CD4-positive, alpha-beta T cell (primary cell): ENCODE measurements at regions not wholly inside any gene's neighbourhood (a gene's known extent, or its start where the extent isn't known, plus 50 kb on each side); places are given as distances from the start of the nearest gene placed in this dataset.

Experiments used
- ATAC-seq: fragments of 200-7000 bp; cut with Tn5 transposase; one replicate; pipeline ENCODE4 v1.10.0; 2022; ENCODE audit warnings: mild to moderate bottlenecking; ENCODE audit not compliant: poor library complexity
- CTCF ChIA-PET: fragments of 350-600 bp; sonication (Branson Sonifier 250); formaldehyde crosslinking; loops from one replicate; lab custom pipeline; 2021; ENCODE audit warnings: antibody characterized with exemption, inconsistent platforms; lab: Charles Lee
- POLR2A ChIA-PET: fragments of 350-600 bp; sonication (Branson Sonifier 250); formaldehyde crosslinking; loops from one replicate; lab custom pipeline; 2021; ENCODE audit warnings: antibody characterized with exemption, inconsistent platforms; lab: Charles Lee
- DNase-seq, 14 experiments: peaks; one replicate each; pipeline ENCODE4 v3.0.0-alpha.2; 2013 to 2020; ENCODE audit warnings: mixed read lengths in 2 of 14
- H3K27ac ChIP-seq, 2 donors: one replicate each; pipeline versions ENCODE4 v1.5.1 to v1.7.0; 2013; ENCODE audit warnings: low read length in 2 of 2, low read depth in 1 of 2, mild to moderate bottlenecking in 1 of 2
- H3K27me3 ChIP-seq, 2 experiments: 1 replicate in 1 of 2; 2 replicates in 1 of 2; pipeline versions ENCODE4 v1.6.1 to v1.7.0; 2013; ENCODE audit warnings: low read length in 2 of 2, control low read depth in 1 of 2, mild to moderate bottlenecking in 1 of 2, moderate library complexity in 1 of 2; ENCODE audit not compliant: insufficient read depth in 2 of 2, control insufficient read depth in 1 of 2
- H3K36me3 ChIP-seq: one replicate; pipeline ENCODE4 v1.6.1; 2013; ENCODE audit warnings: low read length, control low read depth; ENCODE audit not compliant: insufficient read depth
- H3K4me1 ChIP-seq: one replicate; pipeline ENCODE4 v1.6.1; 2013; ENCODE audit warnings: low read length, control low read depth; ENCODE audit not compliant: insufficient read depth
- H3K4me3 ChIP-seq: one replicate; pipeline ENCODE4 v1.5.1; 2013; ENCODE audit warnings: mild to moderate bottlenecking, low read length, moderate library complexity
- H3K9me3 ChIP-seq, 2 experiments: 1 replicate in 1 of 2; 2 replicates in 1 of 2; pipeline versions ENCODE4 v1.6.1 to v1.7.0; 2013; ENCODE audit warnings: low read length in 2 of 2, mild to moderate bottlenecking in 2 of 2, control low read depth in 1 of 2, moderate library complexity in 1 of 2; ENCODE audit not compliant: control insufficient read depth in 1 of 2, insufficient read depth in 1 of 2
- H3K27ac Mint-ChIP-seq: one replicate; pipeline ENCODE4 v1.8.0; 2020; ENCODE audit warnings: mixed read lengths
- H3K27me3 Mint-ChIP-seq: one replicate; pipeline ENCODE4 v1.8.0; 2021; ENCODE audit warnings: mixed read lengths
- H3K36me3 Mint-ChIP-seq: one replicate; pipeline ENCODE4 v1.8.0; 2021; ENCODE audit warnings: low read depth, mixed read lengths
- H3K4me1 Mint-ChIP-seq: one replicate; pipeline ENCODE4 v1.8.0; 2021; ENCODE audit warnings: low read depth, mixed read lengths
- H3K4me3 Mint-ChIP-seq: one replicate; pipeline ENCODE4 v1.8.0; 2020; ENCODE audit warnings: mild to moderate bottlenecking, mixed read lengths
- H3K9me3 Mint-ChIP-seq: one replicate; pipeline ENCODE4 v1.8.0; 2020; ENCODE audit warnings: mixed read lengths
- CTCF ChIP-seq: fragments of 200-600 bp; IDR thresholded peaks from one replicate; pipeline ENCODE4 v1.8.0; 2022; ENCODE audit warnings: antibody characterized with exemption, mild to moderate bottlenecking
- intact Hi-C, 2 experiments: fragments of 100-400 bp; cut with DNase I in 1 of 2; cut with micrococcal nuclease in 1 of 2; formaldehyde crosslinking; loops; one replicate each; pipeline versions ENCODE4 v1.15.1 to v1.9.0; 2023 to 2025; cut with DNase I, micrococcal nuclease

- CTCF ChIA-PET: no interaction called here
- Mint-ChIP-seq H3K27ac (no peak overlapping the region), H3K4me3 (no peak overlapping the region), H3K27me3 (no peaks in the 10 kb centered on the region), H3K4me1 (no peaks in the 10 kb centered on the region), H3K36me3 (no peaks in the 10 kb centered on the region), H3K9me3 (no peaks in the 10 kb centered on the region)
- Histone ChIP-seq H3K27ac (no peak overlapping the region), H3K36me3 (no peaks in the 10 kb centered on the region), H3K9me3 (peaks cover 0 to 16% of the 10 kb centered on the region in 2 experiments), H3K27me3 (no peaks in the 10 kb centered on the region), H3K4me1 (no peaks in the 10 kb centered on the region), H3K4me3 (no peak overlapping the region)
- POLR2A ChIA-PET: no interaction called here
- no peak for ATAC-seq
- intact Hi-C loops: no loop called here
- no peak for TF ChIP-seq CTCF
- DNase-seq: no peak
Measured at GRCh38 chr13:111906816-111907215, 160.1 kb upstream of the SOX1 start.

- ChIA-PET POLR2A (no interaction called here), CTCF (no interaction called here)
- H3K4me3 ChIP-seq: no peak overlapping the region
- Mint-ChIP-seq H3K27ac (no peak overlapping the region), H3K27me3 (no peaks in the 10 kb centered on the region), H3K4me3 (no peak overlapping the region), H3K9me3 (no peaks in the 10 kb centered on the region), H3K4me1 (no peaks in the 10 kb centered on the region), H3K36me3 (no peaks in the 10 kb centered on the region)
- no peaks in the 10 kb centered on the region for H3K4me1 ChIP-seq
- ATAC-seq (no peak), DNase-seq (no peak)
- no peaks in the 10 kb centered on the region for H3K36me3 ChIP-seq
- H3K9me3 ChIP-seq: peaks cover 0 to 16% of the 10 kb centered on the region in 2 experiments
- TF ChIP-seq CTCF: no peak
- H3K27me3 ChIP-seq: no peaks in the 10 kb centered on the region
- H3K27ac ChIP-seq: no peak overlapping the region
- intact Hi-C loops: no loop called here
Measured at GRCh38 chr13:111907341-111907880, 159.5 kb upstream of the SOX1 start.

GRCh38 chr13:111908361-111908760, 158.6 kb upstream of the SOX1 start:
- DNase-seq: no peak
- Mint-ChIP-seq H3K4me1 (no peaks in the 10 kb centered on the region), H3K27ac (no peak overlapping the region), H3K27me3 (no peaks in the 10 kb centered on the region), H3K4me3 (no peak overlapping the region), H3K36me3 (no peaks in the 10 kb centered on the region), H3K9me3 (no peaks in the 10 kb centered on the region)
- Histone ChIP-seq H3K27ac (no peak overlapping the region), H3K4me3 (no peak overlapping the region), H3K9me3 (peaks cover 0 to 16% of the 10 kb centered on the region in 2 experiments), H3K27me3 (no peaks in the 10 kb centered on the region), H3K4me1 (no peaks in the 10 kb centered on the region), H3K36me3 (no peaks in the 10 kb centered on the region)
- no peak for ATAC-seq
- intact Hi-C loops: no loop called here
- CTCF ChIA-PET: no interaction called here
- TF ChIP-seq CTCF: no peak
- POLR2A ChIA-PET: no interaction called here
